HG03066 (cell line): ENCODE measurements at regions not wholly inside any gene's neighbourhood (a gene's known extent, or its start where the extent isn't known, plus 50 kb on each side); places are given as distances from the start of the nearest gene placed in this dataset.
"Not testable (repeated sequence)": the region's sequence is repeated elsewhere in the genome, so short reads cannot be mapped to it uniquely, and the experiment has no call there.

Experiments used
- ATAC-seq: cut with Tn5 transposase; IDR thresholded peaks from one replicate; pipeline ENCODE4 v1.9.1; 2021; ENCODE audit warnings: low read depth; ENCODE audit not compliant: unreplicated experiment

DNA sequence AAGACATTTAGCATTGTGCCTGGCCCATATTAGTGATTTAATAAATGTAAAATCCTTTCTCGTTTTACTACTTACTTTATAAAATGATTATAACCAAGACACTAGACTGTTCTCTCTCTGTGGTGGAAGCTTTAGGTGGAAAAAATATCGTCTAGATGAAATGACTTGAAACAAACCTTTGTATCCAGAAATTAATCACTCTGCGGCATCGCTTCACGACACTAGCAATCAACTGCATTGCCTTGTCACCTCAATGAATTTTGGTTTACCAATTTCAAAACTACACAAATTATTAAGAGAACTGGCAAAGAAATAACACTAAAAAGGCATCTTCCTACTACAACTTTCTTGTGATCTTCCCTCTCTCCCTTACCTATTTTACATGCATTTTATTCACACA lies 627.2 kb upstream of the ROBO1 start:
- no peak for ATAC-seq

DNA sequence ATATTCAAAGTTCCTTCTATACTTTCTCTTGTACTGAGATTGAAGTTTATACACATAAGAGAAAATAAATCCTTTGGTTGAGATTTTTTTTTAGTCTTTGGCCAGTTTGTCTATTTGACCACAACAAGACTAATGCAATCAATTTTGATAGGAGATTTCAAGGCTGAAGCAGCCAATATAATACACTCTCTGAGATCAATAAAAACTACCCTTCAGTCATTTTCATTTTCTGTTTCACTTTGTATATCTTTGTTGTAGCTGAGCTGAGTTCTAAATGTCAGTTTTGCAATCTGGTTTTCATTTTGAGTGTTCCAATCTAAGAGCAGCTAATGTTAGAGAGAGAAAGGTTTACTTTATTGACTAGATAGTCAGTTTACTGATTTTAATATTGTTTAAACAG lies 623.8 kb upstream of the ROBO1 start:
- no peak for ATAC-seq

DNA sequence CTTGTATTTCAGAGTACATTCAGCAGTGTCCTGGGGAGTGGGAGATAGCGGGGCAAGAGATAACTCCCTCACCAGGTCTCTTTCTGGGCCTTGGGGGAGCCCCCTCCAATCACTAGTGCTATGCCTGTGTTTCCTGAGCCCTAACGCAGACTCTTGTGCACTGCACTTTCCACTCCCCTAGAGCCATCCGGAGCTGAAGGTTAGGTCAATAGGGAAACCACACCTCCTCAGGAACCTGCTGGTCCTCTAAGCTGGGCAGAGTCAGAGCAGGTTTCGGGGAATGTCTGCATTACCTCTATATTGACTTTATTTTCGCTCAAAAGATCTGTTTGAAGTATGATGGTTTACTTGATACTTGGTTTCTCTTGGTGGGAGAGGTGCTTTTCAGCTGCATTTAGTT lies 617.0 kb upstream of the ROBO1 start:
- no peak for ATAC-seq

DNA sequence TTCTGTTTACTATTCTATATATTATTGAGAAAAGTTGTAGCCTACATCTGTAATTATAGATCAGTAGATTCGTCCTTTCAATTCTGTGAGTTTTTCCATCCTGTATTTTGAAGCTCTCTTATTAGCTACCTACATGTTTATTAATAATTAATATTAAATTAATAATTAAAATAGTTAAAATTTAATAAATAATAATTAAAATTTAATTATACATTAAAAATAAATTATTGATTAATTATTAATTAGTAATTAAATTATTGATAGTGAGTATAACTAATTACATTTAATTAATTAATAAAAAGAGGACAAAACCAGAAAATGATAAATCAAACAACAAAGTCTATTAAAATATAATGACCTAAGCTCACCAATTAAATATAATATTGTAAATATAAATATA lies 606.6 kb upstream of the ROBO1 start:
- no peak for ATAC-seq

DNA sequence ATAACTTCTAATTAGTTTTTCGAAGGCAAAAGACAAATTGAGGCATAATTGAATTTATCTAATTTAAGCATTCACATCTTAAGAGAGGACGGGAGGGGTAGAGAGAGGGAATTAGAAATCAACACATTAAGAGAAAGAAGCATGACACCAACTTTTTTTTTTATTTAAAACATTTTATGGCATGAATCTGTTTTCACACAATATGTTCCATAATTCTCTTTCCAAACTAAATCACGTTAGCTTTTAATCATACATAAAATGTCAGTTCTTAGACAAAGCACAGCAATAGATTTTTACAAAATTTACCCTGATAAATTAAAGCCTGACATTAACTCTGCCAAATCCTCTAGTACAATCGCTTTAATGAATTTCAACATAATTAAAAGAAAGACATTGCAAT lies 600.8 kb upstream of the ROBO1 start:
- ATAC-seq, result no peak

DNA sequence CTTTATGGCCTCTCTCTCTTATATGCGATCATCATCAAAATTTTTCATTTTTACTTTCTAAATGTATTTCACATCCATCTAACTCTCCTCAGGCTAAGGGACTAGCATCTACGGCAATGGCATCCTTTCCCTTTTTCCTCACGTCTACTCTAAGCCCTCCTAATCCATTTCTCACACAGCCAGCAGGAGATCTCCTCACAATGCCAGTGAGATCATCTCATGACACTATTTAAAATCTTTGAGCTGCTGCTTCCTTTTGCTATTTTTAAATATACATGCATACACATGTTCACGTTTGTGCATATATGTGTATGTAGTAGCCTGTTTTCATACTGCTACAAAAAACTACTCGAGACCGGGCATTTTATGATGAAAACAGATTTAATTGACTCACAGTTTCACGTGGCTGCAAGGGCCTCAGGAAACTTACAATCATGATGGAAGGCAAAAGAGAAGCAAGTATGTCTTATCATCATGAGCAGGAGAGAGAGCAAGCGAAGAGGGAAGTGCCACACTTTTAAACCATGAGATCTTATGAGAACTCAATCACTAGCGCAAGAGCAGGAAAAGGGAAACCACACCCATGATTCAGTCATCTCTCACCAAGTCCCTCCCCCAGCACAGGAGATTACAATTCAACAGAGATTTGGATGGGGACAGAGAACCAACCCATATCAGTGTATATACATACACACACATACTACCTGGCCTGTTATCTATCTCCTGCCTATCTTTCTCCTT lies 599.2 kb upstream of the ROBO1 start:
- ATAC-seq, result no peak

DNA sequence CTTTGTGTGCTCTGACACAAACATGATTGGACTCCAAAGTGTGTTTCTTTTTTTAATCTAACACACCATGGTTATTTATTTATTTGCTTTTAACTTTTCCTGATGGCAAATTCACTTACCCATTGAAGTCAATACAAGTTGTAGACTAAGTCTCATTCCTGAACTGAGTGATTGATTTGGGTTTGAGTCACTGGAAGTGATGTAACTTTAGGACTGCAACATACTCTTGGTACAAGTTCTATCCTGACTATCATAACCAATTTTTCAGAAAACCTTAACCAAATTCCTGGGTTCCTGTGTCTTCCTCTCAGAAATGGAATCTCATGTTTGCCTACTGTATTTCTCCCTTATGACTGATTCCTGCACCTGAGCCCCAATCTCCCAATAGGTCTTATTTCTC lies 590.0 kb upstream of the ROBO1 start:
- ATAC-seq, result no peak

DNA sequence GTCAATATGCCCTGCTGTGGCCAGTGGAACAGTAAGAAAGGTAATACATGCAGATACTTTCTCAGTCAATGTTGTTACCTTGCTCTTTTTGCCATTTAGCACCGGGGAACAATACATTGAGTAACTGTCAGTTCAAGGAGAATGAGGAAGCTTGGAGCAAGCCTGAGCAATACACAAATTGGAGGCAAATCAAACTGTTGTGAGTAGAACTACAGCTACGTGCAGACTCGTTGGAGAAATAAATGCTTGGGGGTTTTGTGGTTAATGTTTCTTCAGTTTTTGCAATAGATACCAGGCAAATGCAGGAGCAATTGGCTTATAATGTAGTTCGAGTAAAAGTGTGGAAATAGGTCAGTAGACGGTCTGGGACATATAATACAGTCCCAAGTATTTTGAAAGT lies 587.3 kb upstream of the ROBO1 start:
- no peak for ATAC-seq

DNA sequence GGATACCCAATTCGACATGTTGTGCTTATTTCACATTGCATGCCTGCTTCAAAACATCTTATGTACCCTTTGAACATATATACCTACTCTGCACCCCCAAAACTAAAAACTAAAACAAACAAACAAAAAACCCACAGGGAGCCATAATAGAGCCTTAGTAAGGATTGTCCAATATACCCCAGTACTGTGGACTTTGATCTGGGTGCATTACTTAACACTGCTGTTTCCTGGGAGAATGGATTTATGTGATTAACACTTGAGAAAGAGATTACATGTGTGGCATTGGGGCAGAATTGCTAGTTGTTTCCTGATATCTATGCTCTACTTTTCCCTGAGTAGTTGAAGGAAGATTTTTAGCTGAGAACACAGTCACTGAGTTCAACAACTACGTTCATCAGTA lies 583.4 kb upstream of the ROBO1 start:
- no peak for ATAC-seq

DNA sequence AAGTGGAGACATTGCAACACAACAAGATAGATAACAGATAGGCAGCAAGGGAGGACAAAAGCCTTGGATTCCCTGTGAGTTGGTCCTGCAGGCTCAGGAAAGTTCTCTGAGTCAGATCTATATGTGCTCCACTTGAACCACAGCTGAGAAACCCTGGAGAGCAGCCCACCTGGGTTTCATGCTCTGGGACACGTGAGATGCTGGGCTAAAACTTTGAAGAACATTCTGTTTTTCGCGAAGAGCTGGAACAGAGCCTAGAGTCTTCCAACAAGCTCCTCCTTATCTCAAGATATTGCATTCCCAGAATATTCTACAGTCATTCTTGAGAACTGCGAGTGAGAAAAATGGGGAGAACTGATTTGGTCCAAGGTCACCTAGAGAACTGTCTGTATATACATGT lies 583.0 kb upstream of the ROBO1 start:
- ATAC-seq, result no peak

DNA sequence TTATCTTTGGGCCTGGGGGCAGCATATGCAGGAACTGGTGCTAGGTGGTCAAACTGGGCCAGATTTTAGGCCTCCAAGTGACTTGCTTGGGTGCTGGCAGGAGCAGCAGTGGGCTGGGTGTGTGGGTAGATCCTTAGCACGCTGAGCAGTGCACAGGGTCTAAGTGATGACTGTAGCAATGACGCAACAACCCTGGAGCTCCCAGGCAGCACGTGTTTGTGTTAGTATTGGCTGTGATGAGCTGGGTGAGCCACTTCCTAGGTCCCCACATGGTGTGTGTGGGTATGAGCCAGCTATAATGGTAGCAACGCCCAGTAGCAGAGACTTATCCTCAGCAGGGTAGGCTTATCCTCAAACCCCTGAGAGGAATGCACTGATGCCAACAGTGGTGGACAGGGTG lies 570.6 kb upstream of the ROBO1 start:
- no peak for ATAC-seq

DNA sequence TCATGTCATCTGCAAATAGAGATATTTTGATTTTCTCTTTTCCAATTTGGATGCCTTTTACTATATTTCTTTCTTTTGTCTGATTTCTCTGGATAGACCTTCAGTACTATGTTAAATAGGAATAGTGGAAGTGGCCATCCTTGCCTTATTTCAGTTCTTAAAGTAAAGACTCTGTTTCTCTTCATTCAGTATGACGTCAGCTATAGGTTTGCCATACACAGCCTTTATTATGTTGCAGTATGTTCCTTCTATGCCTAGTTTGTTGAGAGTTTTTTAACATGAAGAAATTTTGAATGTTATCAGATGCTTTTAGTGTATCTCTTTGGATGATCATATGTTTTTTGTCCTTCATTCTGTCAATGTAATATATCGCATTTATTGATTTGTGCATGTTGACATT lies 566.7 kb upstream of the ROBO1 start:
- no peak for ATAC-seq

DNA sequence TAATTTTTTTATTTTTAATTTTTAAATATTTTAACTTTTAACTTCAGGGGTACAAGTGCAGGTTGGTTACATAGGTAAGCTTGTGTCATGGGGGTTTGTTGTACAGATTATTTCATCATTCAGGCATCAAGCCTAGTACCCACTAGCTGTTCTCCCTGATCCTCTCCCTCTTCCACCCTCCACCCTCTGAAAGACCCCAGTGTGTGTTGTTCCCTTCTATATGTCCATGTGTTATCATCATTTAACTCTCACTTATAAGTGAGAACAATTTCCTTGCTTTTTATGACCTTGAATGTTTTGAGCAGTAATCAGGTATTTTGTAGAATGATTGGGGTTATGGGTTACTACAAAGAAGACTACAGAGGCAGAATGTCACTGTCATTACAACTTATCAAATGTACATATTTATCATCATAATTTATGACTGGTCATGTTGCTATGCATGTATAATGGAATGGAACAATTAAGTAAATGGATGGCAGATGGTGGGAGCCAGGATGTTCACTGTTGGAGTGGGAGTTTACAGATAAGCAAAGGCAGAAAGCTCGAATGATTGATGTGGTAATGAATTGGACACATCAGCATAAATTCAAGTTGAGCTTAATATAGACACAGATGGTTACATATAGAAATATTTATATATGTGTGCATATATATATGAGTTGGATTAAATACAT lies 563.8 kb upstream of the ROBO1 start:
- ATAC-seq, result no peak

DNA sequence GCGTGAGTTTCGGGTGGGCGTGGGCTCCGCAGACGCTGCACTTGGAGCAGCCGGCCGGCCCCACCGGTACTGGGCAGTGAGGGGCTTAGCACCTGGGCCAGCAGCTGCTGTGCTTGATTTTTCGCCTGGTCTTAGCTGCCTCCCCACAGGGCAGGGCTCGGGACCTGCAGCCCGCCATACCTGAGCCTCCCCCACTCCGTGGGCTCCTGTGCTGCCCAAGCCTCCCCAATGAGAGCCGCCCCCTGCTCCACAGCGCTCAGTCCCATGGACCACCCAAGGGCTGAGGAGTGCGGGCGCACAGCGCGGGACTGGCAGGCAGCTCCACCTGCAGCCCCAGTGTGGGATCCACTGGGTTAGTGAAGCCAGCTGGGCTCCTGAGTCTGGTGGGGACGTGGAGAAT lies 546.7 kb upstream of the ROBO1 start:
- ATAC-seq, result not testable (repeated sequence)

DNA sequence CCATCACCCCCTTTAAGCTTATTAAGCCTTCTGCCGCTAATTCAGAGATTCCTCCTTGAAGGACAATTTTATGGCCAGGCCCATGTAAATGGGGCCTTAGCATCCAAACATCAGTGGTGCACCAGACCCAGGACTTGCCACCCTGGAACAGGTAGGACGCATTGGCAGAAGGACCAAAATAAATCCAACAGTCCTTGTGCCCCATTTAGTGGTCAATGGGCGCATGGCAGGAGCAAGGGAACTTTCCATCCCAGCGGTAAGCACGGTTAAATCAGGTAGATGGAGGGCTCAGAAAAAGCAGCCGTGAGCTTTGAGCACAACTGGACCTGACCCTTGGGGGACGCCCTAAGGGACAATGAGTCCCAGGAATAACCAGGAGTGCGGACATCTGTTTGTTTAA lies 540.8 kb upstream of the ROBO1 start:
- no peak for ATAC-seq

DNA sequence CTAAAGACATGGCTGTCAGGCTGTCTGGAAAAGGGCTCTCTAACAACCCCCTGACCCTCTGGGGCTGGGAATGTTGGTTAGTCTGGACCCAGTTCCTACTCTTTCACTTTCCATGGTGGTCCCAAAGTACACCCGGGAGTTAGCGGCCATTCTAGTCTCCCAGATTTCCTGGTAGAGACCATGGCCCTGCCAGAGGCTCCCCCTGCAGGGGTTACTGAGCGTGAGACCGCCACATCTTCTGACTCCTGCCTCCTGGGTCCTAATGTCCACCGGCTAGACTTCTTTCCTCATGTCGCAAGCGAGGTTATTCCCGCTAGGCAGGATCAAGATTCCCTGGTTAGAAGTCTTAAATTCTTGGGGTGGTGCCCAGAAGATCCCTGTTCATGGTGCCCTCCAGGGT lies 540.0 kb upstream of the ROBO1 start:
- ATAC-seq, result no peak

DNA sequence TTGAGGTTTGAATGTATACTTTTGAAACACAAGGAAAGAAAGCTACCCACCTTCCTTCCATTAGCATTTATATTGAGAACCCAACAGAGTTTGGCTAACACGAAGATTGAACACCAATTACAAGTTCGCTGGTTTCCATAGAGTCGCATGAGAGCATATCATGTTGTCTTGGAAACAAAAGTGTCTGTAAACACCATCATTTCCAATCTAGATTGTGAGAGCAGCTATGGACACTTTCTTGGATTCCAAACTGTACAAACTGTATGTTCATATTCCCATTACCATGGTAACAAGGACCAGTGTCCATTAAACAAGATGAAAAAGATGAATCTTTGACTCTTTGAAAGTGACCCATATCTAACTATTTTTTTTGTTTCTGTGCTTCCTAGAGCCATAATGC lies 529.9 kb upstream of the ROBO1 start:
- no peak for ATAC-seq

DNA sequence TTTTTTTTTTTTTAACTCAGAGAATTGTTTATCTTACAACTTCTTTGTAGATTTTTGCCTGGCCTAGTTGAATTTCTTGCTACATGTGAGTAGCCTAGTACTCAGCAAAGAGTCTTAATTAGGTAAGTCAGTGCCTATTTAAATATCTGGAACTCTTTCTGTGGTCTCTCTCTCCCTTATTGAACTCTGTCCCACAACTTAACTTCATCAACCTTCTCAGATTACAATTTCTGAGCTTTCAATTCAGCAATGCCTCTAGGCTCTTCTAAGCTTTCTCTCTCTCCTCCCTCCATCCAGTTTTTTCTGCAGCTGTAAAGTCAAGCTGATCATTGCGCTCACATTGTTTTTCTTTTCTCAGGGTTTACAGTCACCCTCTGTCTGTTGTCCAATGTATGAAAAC lies 517.6 kb upstream of the ROBO1 start:
- ATAC-seq, result no peak

DNA sequence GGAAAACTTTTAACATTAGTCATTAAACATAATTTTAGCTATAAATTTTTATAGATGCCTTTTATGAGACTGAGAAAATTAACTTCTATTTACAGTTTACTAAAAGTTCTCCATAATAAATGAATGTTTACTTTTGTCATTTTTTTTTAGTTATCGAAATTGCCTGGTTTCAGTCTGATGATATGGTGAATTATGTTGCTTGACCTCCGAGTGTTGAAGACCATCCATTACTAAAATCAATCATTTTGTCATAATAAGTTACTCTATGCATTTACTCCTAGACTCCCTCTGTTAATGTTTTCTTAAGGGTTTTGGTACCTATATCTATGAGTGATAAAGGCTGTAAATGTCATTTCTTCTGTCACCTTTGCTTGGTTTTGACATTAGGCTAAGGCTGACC lies 516.0 kb upstream of the ROBO1 start:
- no peak for ATAC-seq

DNA sequence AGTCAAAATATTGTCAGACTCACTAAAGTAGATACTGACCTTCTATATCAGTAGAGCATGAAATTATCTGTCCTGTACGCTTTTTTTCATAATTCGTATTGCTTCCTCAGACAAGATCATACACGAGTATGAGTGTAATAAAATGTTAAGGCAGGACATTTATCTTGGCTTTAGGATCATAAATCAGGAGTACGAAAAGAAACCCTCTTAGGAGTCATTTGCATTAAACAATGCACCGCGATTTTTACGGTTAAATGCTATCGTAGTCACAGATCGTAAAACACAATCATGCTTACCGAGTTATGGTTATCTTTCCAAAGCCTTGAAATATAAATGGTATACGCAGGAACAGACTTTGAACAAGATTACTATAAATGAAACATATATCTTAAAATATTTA lies 510.3 kb upstream of the ROBO1 start:
- ATAC-seq, result no peak

DNA sequence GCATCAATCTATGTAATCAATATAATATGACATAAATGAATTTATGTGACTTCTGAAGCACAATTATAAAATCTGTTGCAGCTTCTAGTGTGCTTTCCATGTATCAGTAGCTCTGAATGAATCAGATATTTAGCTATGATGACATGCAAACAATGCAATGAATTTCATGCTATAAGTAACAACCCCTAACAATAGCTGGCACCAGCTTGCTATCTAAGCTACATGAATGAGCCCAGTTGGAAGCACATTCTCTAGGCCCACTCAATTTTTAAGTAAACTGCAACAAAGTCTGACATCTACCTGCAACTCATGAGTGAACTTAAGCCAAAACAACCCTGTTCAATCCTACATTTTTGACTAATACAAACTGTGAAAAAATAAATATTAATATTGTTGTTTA lies 507.3 kb upstream of the ROBO1 start:
- no peak for ATAC-seq

DNA sequence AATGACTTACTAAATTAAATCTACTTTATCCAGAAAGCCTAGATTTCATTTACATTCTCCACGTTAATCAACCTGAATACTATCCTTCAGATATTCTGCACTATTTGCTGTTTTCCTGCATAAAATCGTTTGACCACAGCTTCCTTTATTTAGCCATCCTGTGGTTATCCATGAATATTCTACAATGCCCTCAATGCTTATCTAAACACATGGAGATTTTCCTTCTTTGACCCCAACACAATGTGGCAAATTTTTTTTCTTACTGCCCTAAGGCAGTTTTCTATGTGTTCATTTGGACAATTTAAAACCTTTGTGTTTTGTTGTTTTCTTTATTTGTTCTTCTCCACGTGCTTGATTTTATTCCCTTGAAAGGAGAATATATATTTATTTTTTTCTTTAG lies 495.5 kb upstream of the ROBO1 start:
- ATAC-seq, result no peak

DNA sequence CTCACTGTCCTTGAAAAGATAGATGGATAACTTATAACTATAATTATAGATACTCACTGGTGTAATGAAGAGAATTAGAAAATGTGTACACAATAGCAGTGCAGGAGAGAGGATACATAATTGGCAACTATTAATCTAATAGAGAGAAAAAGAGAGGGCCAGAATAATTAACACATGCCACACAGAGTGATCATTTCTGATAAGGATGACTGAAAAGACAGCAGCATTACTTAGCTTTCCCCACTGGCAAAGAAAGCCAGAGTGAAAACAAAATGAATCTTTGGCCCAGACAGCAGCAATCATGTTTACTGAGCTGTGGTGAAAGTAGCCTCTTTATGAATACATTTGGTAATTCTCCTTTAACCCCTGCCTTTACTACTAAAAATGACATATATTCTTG lies 493.3 kb upstream of the ROBO1 start:
- no peak for ATAC-seq
